MM.1S (cell line): ENCODE measurements at regions not wholly inside any gene's neighbourhood (a gene's known extent, or its start where the extent isn't known, plus 50 kb on each side); places are given as distances from the start of the nearest gene placed in this dataset.

Experiments used
- DNase-seq: peaks from one replicate; pipeline ENCODE4 v3.0.0-alpha.2; 2015
- H2AFZ ChIP-seq: fragments of 300-600 bp; sonication (generic); 2 replicates; pipeline ENCODE4 v1.6.0; 2016; ENCODE audit warnings: antibody characterized with exemption, low read length
- H3F3A ChIP-seq: fragments of 300-600 bp; sonication (generic); 2 replicates; pipeline ENCODE4 v1.6.1; 2016; ENCODE audit warnings: mild to moderate bottlenecking, antibody characterized with exemption, low read length, moderate library complexity, mixed read lengths; ENCODE audit not compliant: insufficient read depth
- H3K27ac ChIP-seq: fragments of 300-600 bp; sonication (generic); 2 replicates; pipeline ENCODE4 v1.5.1; 2016; ENCODE audit warnings: mild to moderate bottlenecking, low read length
- H3K27me3 ChIP-seq: fragments of 300-600 bp; sonication (generic); replicated peaks from 2 replicates; pipeline ENCODE4 v1.6.0; 2016; ENCODE audit warnings: low read length; ENCODE audit not compliant: insufficient read depth
- H3K36me3 ChIP-seq: fragments of 300-600 bp; sonication (generic); replicated peaks from 2 replicates; pipeline ENCODE4 v1.6.1; 2016; ENCODE audit warnings: mild to moderate bottlenecking, low read length, mixed read lengths; ENCODE audit not compliant: insufficient read depth
- H3K4me1 ChIP-seq: fragments of 300-600 bp; sonication (generic); 2 replicates; pipeline ENCODE4 v1.6.1; 2016; ENCODE audit warnings: low read length, mixed read lengths
- H3K4me2 ChIP-seq: fragments of 300-600 bp; sonication (generic); 2 replicates; pipeline ENCODE4 v1.6.0; 2016; ENCODE audit warnings: low read depth, low read length
- H3K4me3 ChIP-seq: fragments of 300-600 bp; sonication (generic); 2 replicates; pipeline ENCODE4 v1.5.1; 2016; ENCODE audit warnings: low read length, mixed read lengths
- H3K79me2 ChIP-seq: fragments of 300-600 bp; sonication (generic); 2 replicates; pipeline ENCODE4 v1.6.1; 2016; ENCODE audit warnings: mixed run types, low read length, mixed read lengths
- H3K9ac ChIP-seq: fragments of 300-600 bp; sonication (generic); 2 replicates; pipeline ENCODE4 v1.6.1; 2016; ENCODE audit warnings: low read length, mixed read lengths
- H3K9me2 ChIP-seq: fragments of 300-600 bp; sonication (generic); replicated peaks from 2 replicates; pipeline ENCODE4 v1.6.1; 2016; ENCODE audit warnings: mild to moderate bottlenecking, low read length, mixed read lengths; ENCODE audit not compliant: insufficient read depth
- H3K9me3 ChIP-seq: fragments of 300-600 bp; sonication (generic); replicated peaks from 2 replicates; pipeline ENCODE4 v1.6.1; 2016; ENCODE audit warnings: mild to moderate bottlenecking, low read length, mixed read lengths; ENCODE audit not compliant: insufficient read depth
- H4K20me1 ChIP-seq: fragments of 300-600 bp; sonication (generic); 2 replicates; pipeline ENCODE4 v1.6.1; 2016; ENCODE audit warnings: mild to moderate bottlenecking, low read length, moderate library complexity, mixed read lengths; ENCODE audit not compliant: insufficient read depth
- EZH2 ChIP-seq: fragments of 300-600 bp; sonication (generic); optimal IDR thresholded peaks from 2 replicates; pipeline ENCODE3; 2017; ENCODE audit warnings: low read depth, mild to moderate bottlenecking, antibody characterized with exemption, low read length, mixed read lengths
- EZH2phosphoT487 ChIP-seq: fragments of 300-600 bp; sonication (generic); IDR thresholded peaks from 2 replicates; pipeline ENCODE4 v1.6.1; 2018; ENCODE audit warnings: antibody characterized with exemption, low read length
- TF ChIP-seq, protein P1 (sequence below): fragments of 300-600 bp; sonication (generic); IDR thresholded peaks from 2 replicates; pipeline ENCODE4 v1.5.1; 2016; ENCODE audit warnings: antibody characterized with exemption, low read length, mixed read lengths

DNA sequence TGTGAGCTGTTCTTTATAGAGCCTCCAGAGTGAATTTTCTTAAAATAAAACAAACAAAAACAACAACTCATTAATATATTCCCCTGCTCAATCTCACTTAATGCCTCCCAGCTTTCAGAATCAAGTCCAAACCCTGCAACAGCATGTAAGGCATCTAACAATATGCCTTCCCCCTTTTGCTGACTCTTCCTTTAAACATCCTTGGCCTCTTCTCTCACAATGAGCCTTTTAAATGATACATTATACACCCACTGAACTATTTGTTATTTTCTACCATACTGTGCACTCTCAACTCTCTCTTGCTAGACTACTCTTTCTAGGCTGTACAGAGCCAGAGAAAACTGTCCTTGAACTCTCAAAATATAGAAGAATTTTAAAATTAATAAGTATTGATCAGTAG, 115.2 kb upstream of the SNX7 start:
- H2AFZ ChIP-seq, result no peak overlapping the region
- H3K27ac ChIP-seq, result no peak overlapping the region
- no peaks in the 10 kb centered on the region for H4K20me1 ChIP-seq
- no peak overlapping the region for H3K4me2 ChIP-seq
- H3K79me2 ChIP-seq, result no peaks in the 10 kb centered on the region
- H3K36me3 ChIP-seq, result no peaks in the 10 kb centered on the region
- H3K9me2 ChIP-seq, result no peaks in the 10 kb centered on the region
- no peaks in the 10 kb centered on the region for H3K27me3 ChIP-seq
- H3K4me1 ChIP-seq, result no peaks in the 10 kb centered on the region
- TF ChIP-seq, protein P1, sequence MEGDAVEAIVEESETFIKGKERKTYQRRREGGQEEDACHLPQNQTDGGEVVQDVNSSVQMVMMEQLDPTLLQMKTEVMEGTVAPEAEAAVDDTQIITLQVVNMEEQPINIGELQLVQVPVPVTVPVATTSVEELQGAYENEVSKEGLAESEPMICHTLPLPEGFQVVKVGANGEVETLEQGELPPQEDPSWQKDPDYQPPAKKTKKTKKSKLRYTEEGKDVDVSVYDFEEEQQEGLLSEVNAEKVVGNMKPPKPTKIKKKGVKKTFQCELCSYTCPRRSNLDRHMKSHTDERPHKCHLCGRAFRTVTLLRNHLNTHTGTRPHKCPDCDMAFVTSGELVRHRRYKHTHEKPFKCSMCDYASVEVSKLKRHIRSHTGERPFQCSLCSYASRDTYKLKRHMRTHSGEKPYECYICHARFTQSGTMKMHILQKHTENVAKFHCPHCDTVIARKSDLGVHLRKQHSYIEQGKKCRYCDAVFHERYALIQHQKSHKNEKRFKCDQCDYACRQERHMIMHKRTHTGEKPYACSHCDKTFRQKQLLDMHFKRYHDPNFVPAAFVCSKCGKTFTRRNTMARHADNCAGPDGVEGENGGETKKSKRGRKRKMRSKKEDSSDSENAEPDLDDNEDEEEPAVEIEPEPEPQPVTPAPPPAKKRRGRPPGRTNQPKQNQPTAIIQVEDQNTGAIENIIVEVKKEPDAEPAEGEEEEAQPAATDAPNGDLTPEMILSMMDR, result no peak
- no peak for TF ChIP-seq EZH2
- TF ChIP-seq EZH2phosphoT487, result no peak
- DNase-seq, result no peak
- no peak overlapping the region for H3K4me3 ChIP-seq
- no peak overlapping the region for H3K9ac ChIP-seq
- no peaks in the 10 kb centered on the region for H3F3A ChIP-seq
- no peaks in the 10 kb centered on the region for H3K9me3 ChIP-seq

DNA sequence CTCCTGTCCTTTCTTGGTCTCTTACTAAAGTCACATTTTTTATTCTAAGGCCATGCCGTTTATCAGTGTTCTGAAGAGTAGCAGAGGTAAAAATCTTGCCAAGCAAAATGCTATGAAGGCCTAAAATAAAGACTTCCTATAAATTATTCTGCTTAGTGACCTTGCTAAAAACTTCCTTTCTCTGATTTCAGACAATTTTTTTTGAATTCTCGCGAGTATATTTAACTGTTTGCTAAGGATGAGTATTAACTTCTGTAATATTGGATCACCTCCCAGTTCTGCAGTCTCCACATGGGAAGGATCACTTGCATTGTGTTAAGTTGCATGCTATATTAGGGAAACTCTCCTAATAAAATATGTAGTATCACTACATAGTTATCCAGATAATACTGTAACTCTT, 123.4 kb upstream of the SNX7 start:
- H3K27ac ChIP-seq, result no peak overlapping the region
- H3K27me3 ChIP-seq, result no peaks in the 10 kb centered on the region
- H2AFZ ChIP-seq, result no peak overlapping the region
- no peaks in the 10 kb centered on the region for H3F3A ChIP-seq
- H3K79me2 ChIP-seq, result no peaks in the 10 kb centered on the region
- no peak overlapping the region for H3K9ac ChIP-seq
- H3K4me2 ChIP-seq, result no peak overlapping the region
- no peak for DNase-seq
- H4K20me1 ChIP-seq, result no peaks in the 10 kb centered on the region
- no peaks in the 10 kb centered on the region for H3K9me2 ChIP-seq
- no peak overlapping the region for H3K4me3 ChIP-seq
- H3K9me3 ChIP-seq, result no peaks in the 10 kb centered on the region
- no peaks in the 10 kb centered on the region for H3K4me1 ChIP-seq
- no peaks in the 10 kb centered on the region for H3K36me3 ChIP-seq
- TF ChIP-seq EZH2 (no peak), EZH2phosphoT487 (no peak)
- TF ChIP-seq, protein P1, result no peak

DNA sequence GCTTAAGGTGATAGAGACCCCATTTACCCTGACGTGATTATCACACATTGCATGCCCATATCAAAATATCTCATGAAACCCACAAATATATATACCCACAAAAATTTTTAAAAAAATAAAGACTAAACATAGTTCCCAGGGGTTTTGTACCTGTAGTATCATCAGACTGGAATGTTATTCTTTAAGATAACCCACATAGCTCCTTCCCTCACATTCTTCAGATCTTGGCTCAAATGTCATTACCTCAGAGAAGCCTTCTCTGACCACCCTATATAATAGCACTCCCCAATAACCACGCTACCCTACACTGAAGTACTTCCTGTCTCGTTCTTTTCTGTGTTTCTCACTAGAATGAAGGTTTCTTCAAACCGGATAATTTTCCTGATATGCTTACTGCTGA, 138.3 kb upstream of the SNX7 start:
- H3K27ac ChIP-seq, result no peak overlapping the region
- H4K20me1 ChIP-seq, result no peaks in the 10 kb centered on the region
- no peaks in the 10 kb centered on the region for H3K9me3 ChIP-seq
- no peaks in the 10 kb centered on the region for H3K9me2 ChIP-seq
- H3K79me2 ChIP-seq, result no peaks in the 10 kb centered on the region
- H3K36me3 ChIP-seq, result no peaks in the 10 kb centered on the region
- no peaks in the 10 kb centered on the region for H3K27me3 ChIP-seq
- H3K4me2 ChIP-seq, result no peak overlapping the region
- no peak for TF ChIP-seq EZH2
- no peak for TF ChIP-seq EZH2phosphoT487
- TF ChIP-seq, protein P1, result no peak
- no peaks in the 10 kb centered on the region for H3F3A ChIP-seq
- no peak overlapping the region for H3K4me3 ChIP-seq
- no peaks in the 10 kb centered on the region for H3K4me1 ChIP-seq
- no peak for DNase-seq
- no peak overlapping the region for H2AFZ ChIP-seq
- H3K9ac ChIP-seq, result no peak overlapping the region

DNA sequence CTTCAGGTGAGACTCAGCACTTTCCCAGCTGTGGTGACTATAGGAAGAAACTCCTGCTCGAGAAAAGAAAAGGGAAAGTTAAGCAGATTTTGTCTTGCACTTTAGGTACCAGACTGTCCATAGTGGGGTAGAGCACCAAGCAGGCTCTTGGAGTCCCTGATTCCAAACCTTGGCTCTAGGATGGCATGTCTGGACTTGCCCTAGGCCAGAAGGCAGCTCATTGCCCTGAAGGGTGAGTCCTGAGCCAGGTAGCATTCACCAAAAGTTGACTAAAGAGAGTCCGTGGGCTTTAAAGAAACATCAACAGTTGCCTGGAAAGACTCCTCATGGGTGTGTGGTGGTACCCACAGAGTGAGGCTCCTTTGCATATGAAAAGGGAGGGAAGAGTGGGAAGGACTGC, 145.2 kb upstream of the SNX7 start:
- DNase-seq, result peak; percentile 6
- TF ChIP-seq, protein P1, result no peak
- TF ChIP-seq EZH2 (no peak), EZH2phosphoT487 (no peak)
- H3F3A ChIP-seq, result no peaks in the 10 kb centered on the region
- H3K79me2 ChIP-seq, result no peaks in the 10 kb centered on the region
- no peaks in the 10 kb centered on the region for H3K9me3 ChIP-seq
- no peaks in the 10 kb centered on the region for H4K20me1 ChIP-seq
- H3K27ac ChIP-seq, result no peak overlapping the region
- no peaks in the 10 kb centered on the region for H3K27me3 ChIP-seq
- H3K9me2 ChIP-seq, result no peaks in the 10 kb centered on the region
- no peak overlapping the region for H2AFZ ChIP-seq
- no peaks in the 10 kb centered on the region for H3K4me1 ChIP-seq
- no peak overlapping the region for H3K4me2 ChIP-seq
- no peaks in the 10 kb centered on the region for H3K36me3 ChIP-seq
- no peak overlapping the region for H3K9ac ChIP-seq
- no peak overlapping the region for H3K4me3 ChIP-seq
